ENCODE measurements at regions not wholly inside any gene's neighbourhood (a gene's known extent, or its start where the extent isn't known, plus 50 kb on each side); places are given as distances from the start of the nearest gene placed in this dataset.

GRCh38 chr1:56156971-56157876, 422.1 kb downstream of the PLPP3 start:
- Histone ChIP-seq H3K4me3 (no peak overlapping the region), H3K27ac (no peak overlapping the region), H3K27me3 (no peaks in the 10 kb centered on the region), H3K9me3 (no peaks in the 10 kb centered on the region), H3K4me1 (no peaks in the 10 kb centered on the region), H3K36me3 (no peaks in the 10 kb centered on the region)
- WGBS, 2 donors (ENCODE audit: low coverage in 1 of 2) = 48 to 80% methylated on average over 3 to 5 of the region's 5 CpGs
- DNase-seq = no peak
- intact Hi-C loops (cut with DNase I; ENCODE audit: low total_unique reads) = no loop called here
- TF ChIP-seq POLR2A (IDR thresholded peaks at IDR 0.05) (no peak), EP300 (IDR thresholded peaks at IDR 0.05; ENCODE audit: low read depth) (no peak), CTCF (IDR thresholded peaks at IDR 0.05) (no peak), POLR2AphosphoS5 (IDR thresholded peaks at IDR 0.05) (no peak)
- in situ Hi-C loops (cut with MboI; ENCODE audit: low pct_ligation_motif_present in 1 of 4, low pct_unique_long_range_greater_than_20kb in 1 of 4, low sequenced_read_pairs in 3 of 4) = no loop called here

- Histone ChIP-seq H3K36me3 (no peaks in the 10 kb centered on the region), H3K27me3 (no peaks in the 10 kb centered on the region), H3K9me3 (no peaks in the 10 kb centered on the region), H3K4me1 (no peaks in the 10 kb centered on the region), H3K4me3 (no peak overlapping the region), H3K27ac (no peak overlapping the region)
- TF ChIP-seq EP300 (IDR thresholded peaks at IDR 0.05; ENCODE audit: low read depth) = no peak
- no peak for TF ChIP-seq POLR2A (IDR thresholded peaks at IDR 0.05)
- TF ChIP-seq POLR2AphosphoS5 (IDR thresholded peaks at IDR 0.05) = no peak
- no peak for TF ChIP-seq CTCF (IDR thresholded peaks at IDR 0.05)
- DNase-seq = no peak
- intact Hi-C loops (cut with DNase I; ENCODE audit: low total_unique reads) = no loop called here
- WGBS, 2 donors (ENCODE audit: low coverage in 1 of 2) = 66% methylated on average over 2 of the region's 2 CpGs; no CpG with 5 or more reads in 1 of the 2 donors
- in situ Hi-C loops (cut with MboI; ENCODE audit: low pct_ligation_motif_present in 1 of 4, low pct_unique_long_range_greater_than_20kb in 1 of 4, low sequenced_read_pairs in 3 of 4) = no loop called here
Measured at GRCh38 chr1:56153276-56153675, 426.1 kb downstream of the PLPP3 start.

- WGBS, 2 donors (ENCODE audit: low coverage in 1 of 2) = 70 to 76% methylated on average over 3 of the region's 3 CpGs
- Histone ChIP-seq H3K27me3 (no peaks in the 10 kb centered on the region), H3K36me3 (no peaks in the 10 kb centered on the region), H3K9me3 (no peaks in the 10 kb centered on the region), H3K4me1 (no peaks in the 10 kb centered on the region), H3K4me3 (no peak overlapping the region), H3K27ac (no peak overlapping the region)
- intact Hi-C loops (cut with DNase I; ENCODE audit: low total_unique reads) (no loop called here), in situ Hi-C loops (cut with MboI; ENCODE audit: low pct_ligation_motif_present in 1 of 4, low pct_unique_long_range_greater_than_20kb in 1 of 4, low sequenced_read_pairs in 3 of 4) (no loop called here)
- TF ChIP-seq POLR2A (IDR thresholded peaks at IDR 0.05) (no peak), POLR2AphosphoS5 (IDR thresholded peaks at IDR 0.05) (no peak), CTCF (IDR thresholded peaks at IDR 0.05) (no peak), EP300 (IDR thresholded peaks at IDR 0.05; ENCODE audit: low read depth) (no peak)
- no peak for DNase-seq
Measured at GRCh38 chr1:56152635-56153034, 426.7 kb downstream of the PLPP3 start.

- WGBS, 2 donors (ENCODE audit: low coverage in 1 of 2) = 72 to 88% methylated on average over 2 of the region's 2 CpGs
- peaks cover 0 to 5% (median 0%) of the 10 kb centered on the region in 4 donors for H3K4me1 ChIP-seq
- no peak overlapping the region for H3K27ac ChIP-seq
- H3K4me3 ChIP-seq = no peak overlapping the region
- H3K36me3 ChIP-seq = no peaks in the 10 kb centered on the region
- TF ChIP-seq EP300 (IDR thresholded peaks at IDR 0.05; ENCODE audit: low read depth) (no peak), CTCF (IDR thresholded peaks at IDR 0.05) (no peak), POLR2A (IDR thresholded peaks at IDR 0.05) (no peak), POLR2AphosphoS5 (IDR thresholded peaks at IDR 0.05) (no peak)
- in situ Hi-C loops (cut with MboI; ENCODE audit: low pct_ligation_motif_present in 1 of 4, low pct_unique_long_range_greater_than_20kb in 1 of 4, low sequenced_read_pairs in 3 of 4) = no loop called here
- no peak for DNase-seq
- intact Hi-C loops (cut with DNase I; ENCODE audit: low total_unique reads) = no loop called here
- no peaks in the 10 kb centered on the region for H3K27me3 ChIP-seq
- H3K9me3 ChIP-seq = no peaks in the 10 kb centered on the region
Measured at GRCh38 chr1:56151402-56151801, 428.0 kb downstream of the PLPP3 start.
